DOHH2 (cell line): ENCODE measurements at regions not wholly inside any gene's neighbourhood (a gene's known extent, or its start where the extent isn't known, plus 50 kb on each side); places are given as distances from the start of the nearest gene placed in this dataset.

Experiments
- EZH2phosphoT487 ChIP-seq: fragments of 200-600 bp; sonication (generic); IDR thresholded peaks from 2 replicates; pipeline ENCODE4 v1.6.1; 2017; ENCODE audit warnings: borderline replicate concordance, mild to moderate bottlenecking, antibody characterized with exemption, low read length, moderate library complexity, mixed read lengths
- TF ChIP-seq, protein P1 (sequence below): fragments of 200-600 bp; sonication (generic); IDR thresholded peaks from one replicate; pipeline ENCODE4 v1.5.1; 2014; ENCODE audit warnings: antibody characterized with exemption, mild to moderate bottlenecking, low read depth, low read length; ENCODE audit not compliant: poor library complexity, severe bottlenecking

DNA sequence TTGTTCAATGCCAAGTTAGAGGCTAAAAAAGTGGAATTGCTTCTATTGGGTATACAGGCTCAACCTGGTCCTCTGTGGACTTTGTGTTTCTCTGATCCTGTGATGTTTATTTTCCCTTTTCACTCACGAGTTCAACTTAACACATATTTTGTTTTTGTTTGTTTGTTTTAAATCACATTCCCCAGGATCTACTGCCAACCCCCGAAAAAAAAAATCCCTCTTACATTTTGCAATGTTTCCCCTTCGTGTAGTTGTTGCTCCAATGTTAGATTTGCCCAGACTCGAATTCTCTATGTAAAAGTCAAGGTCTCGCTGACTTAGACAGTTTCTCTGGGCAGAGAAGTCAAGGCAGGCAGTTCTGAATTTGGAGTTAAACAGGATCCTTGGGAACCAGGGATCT lies 876.4 kb downstream of the CCSER2 start:
- TF ChIP-seq, protein P1, sequence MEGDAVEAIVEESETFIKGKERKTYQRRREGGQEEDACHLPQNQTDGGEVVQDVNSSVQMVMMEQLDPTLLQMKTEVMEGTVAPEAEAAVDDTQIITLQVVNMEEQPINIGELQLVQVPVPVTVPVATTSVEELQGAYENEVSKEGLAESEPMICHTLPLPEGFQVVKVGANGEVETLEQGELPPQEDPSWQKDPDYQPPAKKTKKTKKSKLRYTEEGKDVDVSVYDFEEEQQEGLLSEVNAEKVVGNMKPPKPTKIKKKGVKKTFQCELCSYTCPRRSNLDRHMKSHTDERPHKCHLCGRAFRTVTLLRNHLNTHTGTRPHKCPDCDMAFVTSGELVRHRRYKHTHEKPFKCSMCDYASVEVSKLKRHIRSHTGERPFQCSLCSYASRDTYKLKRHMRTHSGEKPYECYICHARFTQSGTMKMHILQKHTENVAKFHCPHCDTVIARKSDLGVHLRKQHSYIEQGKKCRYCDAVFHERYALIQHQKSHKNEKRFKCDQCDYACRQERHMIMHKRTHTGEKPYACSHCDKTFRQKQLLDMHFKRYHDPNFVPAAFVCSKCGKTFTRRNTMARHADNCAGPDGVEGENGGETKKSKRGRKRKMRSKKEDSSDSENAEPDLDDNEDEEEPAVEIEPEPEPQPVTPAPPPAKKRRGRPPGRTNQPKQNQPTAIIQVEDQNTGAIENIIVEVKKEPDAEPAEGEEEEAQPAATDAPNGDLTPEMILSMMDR, result no peak
- no peak for TF ChIP-seq EZH2phosphoT487
